GM12891 (cell line): ENCODE measurements at regions not wholly inside any gene's neighbourhood (a gene's known extent, or its start where the extent isn't known, plus 50 kb on each side); places are given as distances from the start of the nearest gene placed in this dataset.

Experiments used
- DNase-seq: peaks from one replicate; pipeline ENCODE4 v3.0.0; 2011; ENCODE audit warnings: low spot score; ENCODE audit not compliant: insufficient read length
- FAIRE-seq: peaks from 2 replicates; lab custom pipeline; 2011; peaks lifted over from hg19 to GRCh38; lab: Jason Lieb, UNC
- PAX5 ChIP-seq: IDR thresholded peaks from 2 replicates; pipeline ENCODE4 v1.6.1; 2011; ENCODE audit warnings: low read length, moderate library complexity, mild to moderate bottlenecking; ENCODE audit not compliant: insufficient read depth, severe bottlenecking
- POLR2A ChIP-seq: IDR thresholded peaks from 2 replicates; pipeline ENCODE4 v1.6.1; 2011; ENCODE audit warnings: low read depth, low read length, control low read depth
- POLR2AphosphoS5 ChIP-seq: IDR thresholded peaks from 2 replicates; pipeline ENCODE4 v1.6.1; 2011; ENCODE audit warnings: low read depth, low read length, control low read depth
- POU2F2 ChIP-seq: IDR thresholded peaks from 2 replicates; pipeline ENCODE4 v1.6.1; 2011; ENCODE audit warnings: low read depth, mild to moderate bottlenecking, control low read depth, low read length, moderate library complexity
- SPI1 ChIP-seq: IDR thresholded peaks from 2 replicates; pipeline ENCODE4 v1.6.1; 2011; ENCODE audit warnings: low read depth, low read length, control low read depth
- TAF1 ChIP-seq: IDR thresholded peaks from 2 replicates; pipeline ENCODE4 v1.6.1; 2011; ENCODE audit warnings: low read depth, low read length, control low read depth

DNA sequence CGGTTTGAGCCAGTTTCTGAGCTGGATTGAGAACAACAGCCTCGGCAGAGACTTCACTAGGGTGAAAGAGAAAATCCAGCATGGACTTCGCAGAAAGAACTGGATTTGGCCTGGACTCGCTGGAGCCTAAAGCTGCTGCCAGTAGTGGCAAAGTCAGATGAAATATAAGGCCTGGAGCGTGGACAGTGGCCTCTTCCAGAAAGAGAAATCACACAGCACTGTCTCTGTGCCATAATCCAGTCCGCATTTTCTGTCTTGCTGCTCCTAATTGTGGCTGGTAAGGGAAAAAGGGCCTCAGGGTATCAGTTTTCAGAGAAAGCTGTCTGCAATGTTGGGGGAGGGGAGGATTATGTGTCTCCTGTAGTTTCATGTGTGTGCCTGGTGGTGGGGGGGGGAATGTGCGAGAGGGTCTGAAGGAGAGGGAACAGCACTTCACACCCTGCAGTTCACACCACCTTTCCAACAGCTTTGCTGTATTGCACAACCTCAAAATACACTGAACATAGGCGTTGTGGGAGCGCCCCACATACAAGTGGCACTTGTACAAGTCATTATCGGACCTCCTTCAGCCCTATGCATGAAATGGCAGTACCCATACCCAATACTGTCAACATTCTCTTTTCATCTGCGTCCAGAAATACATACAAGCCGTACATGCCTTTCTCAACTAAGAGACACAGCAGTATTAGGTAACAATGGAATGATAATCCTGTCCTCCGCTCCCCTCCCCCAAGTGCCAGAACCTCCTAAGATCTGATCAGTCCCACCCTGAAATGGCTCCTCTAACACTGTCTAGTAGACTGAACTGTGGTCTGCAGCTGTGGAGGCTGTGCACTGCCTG is 107.5 kb upstream of the ATF7IP start:
- TF ChIP-seq TAF1, result no peak
- no peak for TF ChIP-seq PAX5
- no peak for TF ChIP-seq POU2F2
- no peak for TF ChIP-seq POLR2AphosphoS5
- TF ChIP-seq SPI1, result no peak
- no peak for TF ChIP-seq POLR2A
- DNase-seq (no peak), FAIRE-seq (peak; percentile 52)

DNA sequence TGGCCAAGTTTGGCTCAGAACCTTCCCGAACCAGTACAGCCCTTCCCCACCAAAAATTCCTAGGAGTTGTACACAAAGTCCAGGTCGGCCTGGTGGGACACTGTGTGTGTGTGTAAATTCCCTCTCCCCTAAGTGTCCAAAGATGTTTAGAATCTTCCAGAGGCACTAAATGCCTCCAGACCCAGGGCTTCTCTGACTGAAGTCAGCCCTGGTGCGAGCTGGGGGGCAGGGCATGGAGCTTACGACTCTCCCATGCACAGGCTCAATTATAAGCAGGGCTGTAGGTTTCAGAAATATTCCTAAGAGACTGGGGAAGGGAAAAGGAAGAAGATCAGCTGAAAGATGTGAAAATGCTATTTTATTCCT is 106.9 kb upstream of the ATF7IP start:
- DNase-seq, result no peak
- no peak for FAIRE-seq
- TF ChIP-seq POLR2A (no peak), POLR2AphosphoS5 (no peak), PAX5 (no peak), SPI1 (no peak), POU2F2 (no peak), TAF1 (no peak)

DNA sequence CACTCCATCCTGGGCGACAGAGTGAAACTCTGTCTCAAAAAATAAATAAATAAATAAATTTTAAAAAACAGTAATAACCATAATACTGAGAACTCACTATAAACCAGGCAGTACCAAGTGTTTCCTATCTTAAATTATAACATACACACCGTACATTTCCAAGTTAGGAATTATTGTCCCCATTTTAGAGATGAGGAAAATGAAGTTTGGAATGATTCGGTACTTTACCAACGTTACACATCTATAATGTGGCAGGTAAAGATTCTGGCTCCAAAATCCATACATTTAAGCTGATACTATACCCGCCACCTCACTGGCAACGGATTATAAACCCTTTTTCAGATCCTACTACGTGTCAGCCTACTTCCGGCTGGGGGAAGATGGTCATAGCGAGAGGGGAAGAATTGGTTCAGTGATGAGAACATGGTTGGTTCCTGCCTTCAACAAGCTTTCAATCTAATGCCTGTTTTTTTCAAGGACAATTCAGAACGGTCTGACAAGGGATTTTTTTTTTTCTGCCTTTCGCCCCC is 105.9 kb upstream of the ATF7IP start:
- DNase-seq, result no peak
- no peak for TF ChIP-seq POU2F2
- TF ChIP-seq SPI1, result no peak
- TF ChIP-seq POLR2AphosphoS5, result no peak
- TF ChIP-seq TAF1, result no peak
- no peak for TF ChIP-seq POLR2A
- TF ChIP-seq PAX5, result no peak
- no peak for FAIRE-seq

DNA sequence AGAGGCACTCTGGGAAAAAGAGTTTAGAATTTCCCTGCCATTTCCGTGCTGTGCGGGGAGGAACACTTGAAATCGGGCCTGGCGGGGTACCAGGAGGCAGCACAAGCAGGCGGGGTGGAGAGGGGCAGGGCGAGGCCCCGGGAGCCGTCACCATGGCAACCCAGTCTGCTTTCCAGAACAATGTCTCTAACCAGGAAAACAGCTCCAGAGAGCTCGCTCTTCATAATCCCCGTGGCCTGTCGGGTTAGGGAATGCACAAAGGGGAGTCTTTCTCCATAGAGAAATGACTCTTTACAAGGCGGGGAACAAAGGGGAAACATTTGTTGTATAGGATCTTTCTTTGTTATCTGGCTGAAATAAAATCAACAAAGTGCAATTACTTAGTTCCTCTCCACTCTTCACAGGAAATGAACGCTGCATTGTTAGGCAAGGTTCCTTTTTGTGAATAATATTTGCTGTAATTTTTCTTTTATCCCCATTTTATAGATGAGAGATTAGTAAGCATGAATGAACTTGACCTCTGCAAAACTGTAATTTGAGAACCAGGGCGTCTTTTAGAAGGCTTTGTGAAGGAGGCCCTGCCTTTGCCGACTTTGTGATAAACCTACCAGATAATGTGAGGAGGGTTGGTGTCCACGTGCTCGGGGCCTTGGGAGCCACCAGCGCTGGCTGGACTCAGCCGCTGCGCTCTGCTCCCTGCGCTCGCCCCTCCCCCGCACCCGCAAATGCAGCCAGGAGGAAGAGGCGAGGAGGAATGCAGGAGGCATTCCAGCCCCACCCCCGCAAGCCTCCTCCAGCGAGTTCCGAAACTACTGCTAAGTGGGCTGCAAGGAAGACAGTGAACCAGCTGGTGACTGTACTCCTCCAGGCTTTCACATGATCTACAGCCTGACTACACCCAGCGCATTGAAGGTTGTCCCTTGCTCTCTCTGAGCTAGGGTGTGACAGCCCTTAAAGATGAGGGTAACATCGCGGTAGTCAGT is 105.2 kb upstream of the ATF7IP start:
- FAIRE-seq (no peak), DNase-seq (no peak)
- TF ChIP-seq SPI1 (no peak), POLR2A (no peak), TAF1 (no peak), PAX5 (no peak), POU2F2 (no peak), POLR2AphosphoS5 (no peak)

DNA sequence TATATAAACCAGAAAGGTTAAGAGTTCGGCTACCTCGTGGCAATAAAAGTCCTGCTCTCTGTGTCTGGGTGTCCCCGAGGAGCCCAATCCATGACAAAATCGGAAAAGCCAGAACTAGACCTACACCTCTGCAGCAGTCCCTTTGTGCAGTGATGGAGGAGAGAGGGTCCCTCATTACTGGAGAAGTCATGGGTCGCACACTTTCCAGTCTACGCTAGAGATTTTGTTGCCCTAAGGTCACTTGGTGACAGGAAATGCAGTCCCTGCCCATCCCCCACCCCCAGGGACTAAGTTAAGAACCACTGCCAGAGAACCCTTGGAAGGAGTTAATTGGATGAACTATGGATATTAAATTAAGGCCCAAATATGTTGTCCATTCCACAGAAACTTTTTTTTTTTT is 104.4 kb upstream of the ATF7IP start:
- FAIRE-seq, result no peak
- no peak for TF ChIP-seq POLR2AphosphoS5
- no peak for TF ChIP-seq SPI1
- TF ChIP-seq TAF1, result no peak
- TF ChIP-seq POU2F2, result no peak
- no peak for TF ChIP-seq POLR2A
- TF ChIP-seq PAX5, result no peak
- no peak for DNase-seq

DNA sequence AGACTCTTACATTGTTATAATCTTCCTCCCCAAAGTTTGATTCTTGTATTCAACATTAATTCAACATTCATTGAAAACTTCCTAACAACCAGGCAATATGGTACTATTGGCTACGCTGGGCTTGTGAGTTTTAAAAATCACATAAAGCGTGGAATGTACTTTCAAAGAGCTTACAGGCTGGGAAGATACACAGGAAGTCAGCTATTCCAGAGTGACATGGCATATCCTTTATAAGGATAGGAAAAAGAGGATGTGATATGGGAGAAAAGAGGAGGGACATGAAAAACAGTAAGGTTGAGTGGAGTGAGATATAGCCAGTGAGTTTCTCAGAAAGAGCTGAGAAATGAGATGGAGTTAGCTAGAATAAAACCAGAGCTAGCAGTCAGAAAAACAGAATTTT is 103.6 kb upstream of the ATF7IP start:
- TF ChIP-seq POLR2A (no peak), POLR2AphosphoS5 (no peak), TAF1 (no peak), POU2F2 (no peak), PAX5 (no peak), SPI1 (no peak)
- FAIRE-seq (no peak), DNase-seq (no peak)

DNA sequence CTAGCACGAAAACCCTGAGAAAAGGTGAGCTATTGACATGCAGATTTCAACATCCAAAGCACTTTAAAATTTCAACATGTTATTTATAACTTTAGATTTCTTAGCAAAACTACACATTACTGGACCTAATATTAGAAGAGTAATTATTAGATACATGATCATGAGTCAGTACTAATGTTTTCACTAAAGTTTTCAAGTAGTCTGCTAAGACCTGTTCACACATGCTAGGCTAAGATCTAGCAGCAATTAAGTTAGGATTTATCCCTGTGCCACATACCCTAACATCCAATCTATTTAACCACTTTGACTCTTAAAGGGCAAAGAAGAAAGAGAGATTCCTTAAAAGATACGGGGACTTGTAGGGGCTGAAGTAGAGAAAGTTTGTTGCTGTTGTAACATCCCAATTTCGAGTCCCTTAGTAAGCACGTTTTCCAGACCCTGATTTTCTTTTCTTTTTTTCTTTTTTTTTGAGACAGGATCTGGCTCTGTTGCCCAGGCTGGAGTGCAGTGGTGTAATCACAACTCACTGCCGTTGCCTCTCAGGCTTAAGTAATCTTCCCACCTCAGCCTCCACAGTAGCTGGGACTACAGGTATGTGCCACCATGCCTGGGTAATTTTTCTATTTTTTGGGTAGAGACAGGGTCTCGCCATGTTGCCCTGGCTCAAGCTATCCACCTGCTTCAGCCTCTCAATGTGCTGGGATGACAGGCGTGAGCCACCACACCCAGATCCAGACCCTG is 102.5 kb upstream of the ATF7IP start:
- no peak for FAIRE-seq
- TF ChIP-seq POU2F2 (no peak), TAF1 (no peak), POLR2A (no peak), SPI1 (no peak), POLR2AphosphoS5 (no peak)
- DNase-seq, result no peak

DNA sequence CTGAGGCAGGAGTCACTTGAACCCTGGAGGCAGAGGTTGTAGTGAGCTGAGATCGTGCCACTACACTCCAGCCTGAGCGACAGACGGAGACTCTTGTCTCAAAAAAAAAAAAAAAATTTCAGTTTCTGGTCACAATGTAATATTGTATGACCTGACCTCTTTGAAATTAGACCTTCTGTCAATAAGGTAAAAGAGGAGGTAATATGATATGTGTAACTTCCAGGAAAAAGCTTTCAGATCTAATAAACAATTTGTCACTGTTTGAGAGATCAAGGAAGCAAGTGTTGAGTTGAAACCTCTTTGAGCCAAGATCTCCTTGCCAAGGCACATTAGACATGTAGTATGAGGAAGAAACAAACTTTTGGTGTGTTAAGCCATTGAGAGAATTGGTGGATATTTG is 101.7 kb upstream of the ATF7IP start:
- TF ChIP-seq POLR2A, result no peak
- no peak for TF ChIP-seq TAF1
- no peak for TF ChIP-seq POU2F2
- TF ChIP-seq SPI1, result no peak
- TF ChIP-seq POLR2AphosphoS5, result no peak
- no peak for TF ChIP-seq PAX5
- DNase-seq (no peak), FAIRE-seq (no peak)
